ENCODE measurements at regions not wholly inside any gene's neighbourhood (a gene's known extent, or its start where the extent isn't known, plus 50 kb on each side); places are given as distances from the start of the nearest gene placed in this dataset.
A peak's percentile ranks its signal among the peaks of the same experiment; 100 is the strongest.

- no peaks in the 10 kb centered on the region for H3K9me3 ChIP-seq
- no peak for TF ChIP-seq CTCF (IDR thresholded peaks at IDR 0.05)
- no peaks in the 10 kb centered on the region for H3K27me3 ChIP-seq
- DNase-seq (no peak), ATAC-seq (no peak)
- H3K4me1 ChIP-seq, result no peaks in the 10 kb centered on the region
- H3K36me3 ChIP-seq, result no peaks in the 10 kb centered on the region
- H3K27ac ChIP-seq, result no peak overlapping the region
- no peak overlapping the region for H3K4me3 ChIP-seq
- intact Hi-C loops (cut with DNase I), result no loop called here
Observed at GRCh38 chr9:28064241-28064815, 491.0 kb upstream of the C9orf72 start.

GRCh38 chr9:28073270-28073669 lies 500.0 kb upstream of the C9orf72 start:
- Histone ChIP-seq H3K9me3 (no peaks in the 10 kb centered on the region), H3K4me1 (no peaks in the 10 kb centered on the region), H3K4me3 (no peak overlapping the region), H3K27me3 (no peaks in the 10 kb centered on the region), H3K36me3 (no peaks in the 10 kb centered on the region), H3K27ac (no peak overlapping the region)
- ATAC-seq (peak; percentile 83), DNase-seq (peak in 2 of 4 donors; percentile 60 to 72)
- TF ChIP-seq CTCF (IDR thresholded peaks at IDR 0.05), result peak; percentile 43 to 54
- intact Hi-C loops (cut with DNase I), result loop anchor here in 1 of 2 donors (5.0 kb wide), 1 partner anchor 346 kb away; no protein-coding TSS in a partner anchor

DNA sequence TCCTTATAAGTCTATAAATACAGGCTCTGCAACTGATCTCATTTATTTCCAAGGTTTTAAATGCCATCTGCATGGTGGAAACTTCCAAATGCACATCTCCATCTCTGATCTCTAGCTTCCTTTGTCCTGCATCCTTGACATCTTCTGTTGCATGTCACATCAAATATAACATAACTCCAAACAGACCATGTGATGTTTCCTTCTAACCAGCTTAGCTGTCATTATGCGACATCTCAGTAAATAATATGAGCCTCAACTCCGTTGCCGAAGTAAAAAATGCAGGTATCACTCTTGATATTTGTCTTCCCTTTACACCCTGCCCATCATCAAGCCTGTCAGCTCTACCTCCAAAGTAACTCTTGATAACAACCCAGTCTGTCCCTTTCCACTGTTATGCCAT lies 506.4 kb upstream of the C9orf72 start:
- Histone ChIP-seq H3K36me3 (no peaks in the 10 kb centered on the region), H3K27ac (no peak overlapping the region), H3K27me3 (no peaks in the 10 kb centered on the region), H3K4me3 (no peak overlapping the region), H3K9me3 (no peaks in the 10 kb centered on the region), H3K4me1 (no peaks in the 10 kb centered on the region)
- DNase-seq, result no peak
- intact Hi-C loops (cut with DNase I), result no loop called here
- ATAC-seq, result no peak
- TF ChIP-seq CTCF (IDR thresholded peaks at IDR 0.05), result no peak

- no peaks in the 10 kb centered on the region for H3K27me3 ChIP-seq
- H3K27ac ChIP-seq, result no peak overlapping the region
- no peaks in the 10 kb centered on the region for H3K9me3 ChIP-seq
- H3K4me1 ChIP-seq, result no peaks in the 10 kb centered on the region
- DNase-seq (no peak), ATAC-seq (no peak)
- no peak overlapping the region for H3K4me3 ChIP-seq
- no peaks in the 10 kb centered on the region for H3K36me3 ChIP-seq
- intact Hi-C loops (cut with DNase I), result no loop called here
- TF ChIP-seq CTCF (IDR thresholded peaks at IDR 0.05), result no peak
Observed at GRCh38 chr9:28082671-28083070, 509.4 kb upstream of the C9orf72 start.

DNA sequence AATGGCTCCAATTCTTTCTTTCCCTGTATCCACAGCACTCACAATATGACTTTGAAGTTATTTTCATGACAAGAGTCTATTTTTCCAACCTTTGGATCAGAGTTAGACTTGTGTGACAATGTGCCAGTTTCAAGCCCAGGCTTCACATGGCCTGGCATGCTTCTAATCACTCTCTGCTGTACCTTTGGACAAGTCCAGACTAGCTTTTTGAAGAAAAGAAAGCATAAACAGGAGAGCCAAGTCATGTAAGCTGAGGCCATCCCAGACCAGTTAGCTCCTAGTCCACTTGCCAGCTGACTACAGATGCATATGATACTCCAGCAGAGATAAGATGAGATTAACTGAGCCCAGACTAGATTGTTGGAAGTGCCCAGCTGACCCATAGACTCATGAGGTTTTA lies 513.6 kb upstream of the C9orf72 start:
- no peaks in the 10 kb centered on the region for H3K27me3 ChIP-seq
- ATAC-seq (no peak), DNase-seq (no peak)
- no peaks in the 10 kb centered on the region for H3K4me1 ChIP-seq
- peaks cover 0 to 1% of the 10 kb centered on the region in 2 donors for H3K9me3 ChIP-seq
- no peaks in the 10 kb centered on the region for H3K36me3 ChIP-seq
- H3K27ac ChIP-seq, result no peak overlapping the region
- no peak for TF ChIP-seq CTCF (IDR thresholded peaks at IDR 0.05)
- no peak overlapping the region for H3K4me3 ChIP-seq
- intact Hi-C loops (cut with DNase I), result no loop called here
